Left ventricle myocardium inferior (tissue), 1 donor: ENCODE measurements at regions not wholly inside any gene's neighbourhood (a gene's known extent, or its start where the extent isn't known, plus 50 kb on each side); places are given as distances from the start of the nearest gene placed in this dataset.
A peak's percentile ranks its signal among the peaks of the same experiment; 100 is the strongest.

Source experiments
- DNase-seq: peaks from one replicate; pipeline ENCODE4 v3.0.0-alpha.2; 2020
- H3K27ac ChIP-seq: fragments of 200-600 bp; replicated peaks from 2 replicates; pipeline ENCODE4 v1.8.0; 2021
- H3K27me3 ChIP-seq: fragments of 200-600 bp; 2 replicates; pipeline ENCODE4 v1.8.0; 2021; ENCODE audit warnings: low read depth
- H3K36me3 ChIP-seq: fragments of 200-600 bp; 2 replicates; pipeline ENCODE4 v1.8.0; 2021
- H3K4me1 ChIP-seq: fragments of 200-600 bp; 2 replicates; pipeline ENCODE4 v1.8.0; 2021
- H3K4me3 ChIP-seq: fragments of 200-600 bp; 2 replicates; pipeline ENCODE4 v1.8.0; 2021; ENCODE audit warnings: mild to moderate bottlenecking, moderate library complexity
- H3K9me3 ChIP-seq: fragments of 200-600 bp; replicated peaks from 2 replicates; pipeline ENCODE4 v1.8.0; 2021
- intact Hi-C: fragments of 100-400 bp; cut with micrococcal nuclease; formaldehyde crosslinking; loops from one replicate; pipeline ENCODE4 v1.11.0; 2022
- TF ChIP-seq, protein P1 (sequence below): fragments of 200-600 bp; IDR thresholded peaks from 2 replicates; pipeline ENCODE4 v1.8.0; 2021; ENCODE audit warnings: antibody characterized with exemption, mild to moderate bottlenecking, borderline replicate concordance
- donor health status: DM: no; HTN: yes; CAD: no; lungs with severe emphysema.

DNA sequence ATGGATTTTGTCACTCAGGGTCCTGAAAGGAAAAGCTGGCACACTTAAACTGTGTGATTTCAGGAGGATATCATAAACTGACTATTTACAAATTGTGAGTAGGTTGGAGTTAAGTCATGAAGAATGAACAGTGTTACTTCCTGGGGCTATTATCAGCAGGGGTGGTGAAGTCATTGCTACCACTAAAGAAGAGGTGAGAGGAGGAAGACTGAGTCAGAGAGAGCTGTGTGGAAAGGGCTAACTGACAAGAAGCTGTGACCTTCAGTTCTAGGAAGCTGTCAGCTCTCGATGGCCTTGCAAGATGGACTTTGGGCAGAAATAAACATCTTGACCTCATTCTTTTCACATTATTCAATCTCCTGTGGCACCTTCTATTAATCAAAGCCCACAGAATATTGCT lies 72.3 kb upstream of the STARD4 start:
- Histone ChIP-seq H3K27me3 (no peaks in the 10 kb centered on the region), H3K9me3 (peaks cover 5% of the 10 kb centered on the region), H3K36me3 (no peaks in the 10 kb centered on the region), H3K4me1 (peaks cover 31% of the 10 kb centered on the region), H3K4me3 (no peak overlapping the region), H3K27ac (no peak overlapping the region)
- no peak for DNase-seq
- intact Hi-C loops = no loop called here
- TF ChIP-seq, protein P1, sequence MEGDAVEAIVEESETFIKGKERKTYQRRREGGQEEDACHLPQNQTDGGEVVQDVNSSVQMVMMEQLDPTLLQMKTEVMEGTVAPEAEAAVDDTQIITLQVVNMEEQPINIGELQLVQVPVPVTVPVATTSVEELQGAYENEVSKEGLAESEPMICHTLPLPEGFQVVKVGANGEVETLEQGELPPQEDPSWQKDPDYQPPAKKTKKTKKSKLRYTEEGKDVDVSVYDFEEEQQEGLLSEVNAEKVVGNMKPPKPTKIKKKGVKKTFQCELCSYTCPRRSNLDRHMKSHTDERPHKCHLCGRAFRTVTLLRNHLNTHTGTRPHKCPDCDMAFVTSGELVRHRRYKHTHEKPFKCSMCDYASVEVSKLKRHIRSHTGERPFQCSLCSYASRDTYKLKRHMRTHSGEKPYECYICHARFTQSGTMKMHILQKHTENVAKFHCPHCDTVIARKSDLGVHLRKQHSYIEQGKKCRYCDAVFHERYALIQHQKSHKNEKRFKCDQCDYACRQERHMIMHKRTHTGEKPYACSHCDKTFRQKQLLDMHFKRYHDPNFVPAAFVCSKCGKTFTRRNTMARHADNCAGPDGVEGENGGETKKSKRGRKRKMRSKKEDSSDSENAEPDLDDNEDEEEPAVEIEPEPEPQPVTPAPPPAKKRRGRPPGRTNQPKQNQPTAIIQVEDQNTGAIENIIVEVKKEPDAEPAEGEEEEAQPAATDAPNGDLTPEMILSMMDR = no peak

GRCh38 chr5:111583758-111584203 lies 71.4 kb upstream of the STARD4 start:
- TF ChIP-seq, protein P1 = no peak
- intact Hi-C loops = no loop called here
- Histone ChIP-seq H3K4me1 (peaks cover 27% of the 10 kb centered on the region), H3K36me3 (no peaks in the 10 kb centered on the region), H3K4me3 (no peak overlapping the region), H3K27ac (no peak overlapping the region), H3K27me3 (no peaks in the 10 kb centered on the region), H3K9me3 (peaks cover 11% of the 10 kb centered on the region)
- DNase-seq = no peak

- Histone ChIP-seq H3K27ac (peak overlapping the region; percentile 44), H3K27me3 (no peaks in the 10 kb centered on the region), H3K36me3 (no peaks in the 10 kb centered on the region), H3K9me3 (peaks cover 14% of the 10 kb centered on the region), H3K4me1 (peaks cover 27% of the 10 kb centered on the region), H3K4me3 (no peak overlapping the region)
- no peak for DNase-seq
- TF ChIP-seq, protein P1 = no peak
- intact Hi-C loops = no loop called here
Measured at GRCh38 chr5:111582993-111583601, 70.8 kb upstream of the STARD4 start.

DNA sequence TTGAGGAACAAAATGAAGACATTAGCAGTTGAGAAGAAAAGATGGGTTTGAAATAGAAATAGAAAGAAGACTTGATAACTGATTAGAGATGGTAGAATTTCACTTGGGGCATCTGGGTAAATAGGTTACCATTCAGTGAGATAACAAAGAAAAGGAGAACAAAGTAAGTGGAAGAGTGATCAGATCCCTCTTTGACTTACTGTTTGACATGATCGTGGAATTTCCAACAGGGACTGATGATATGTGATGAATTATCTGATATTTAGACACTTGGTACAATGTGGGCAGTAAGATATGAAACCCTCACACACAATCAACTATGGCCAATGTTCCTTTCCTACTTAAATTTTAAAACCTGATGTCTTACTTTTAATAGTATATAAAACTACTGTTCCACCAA lies 70.1 kb upstream of the STARD4 start:
- intact Hi-C loops = no loop called here
- H3K4me1 ChIP-seq = peaks cover 27% of the 10 kb centered on the region
- H3K4me3 ChIP-seq = no peak overlapping the region
- H3K27me3 ChIP-seq = no peaks in the 10 kb centered on the region
- TF ChIP-seq, protein P1 = no peak
- no peak overlapping the region for H3K27ac ChIP-seq
- no peaks in the 10 kb centered on the region for H3K36me3 ChIP-seq
- H3K9me3 ChIP-seq = peaks cover 14% of the 10 kb centered on the region
- DNase-seq = no peak

GRCh38 chr5:111580956-111581355 lies 68.6 kb upstream of the STARD4 start:
- intact Hi-C loops = no loop called here
- TF ChIP-seq, protein P1 = no peak
- Histone ChIP-seq H3K9me3 (peaks cover 14% of the 10 kb centered on the region), H3K36me3 (no peaks in the 10 kb centered on the region), H3K4me1 (peaks cover 27% of the 10 kb centered on the region), H3K27me3 (no peaks in the 10 kb centered on the region), H3K27ac (no peak overlapping the region), H3K4me3 (no peak overlapping the region)
- DNase-seq = no peak
